Sigmoid colon (tissue), 4 donors: ENCODE measurements at regions not wholly inside any gene's neighbourhood (a gene's known extent, or its start where the extent isn't known, plus 50 kb on each side); places are given as distances from the start of the nearest gene placed in this dataset.
"Not testable (repeated sequence)": the region's sequence is repeated elsewhere in the genome, so short reads cannot be mapped to it uniquely, and the experiment has no call there.

Experiments
- CTCF ChIP-seq, 4 experiments: fragments of 450-650 bp in 3 of 4; fragments of 200-600 bp in 1 of 4; IDR thresholded peaks; one replicate each; pipeline ENCODE4 v1.5.1; 2016 to 2019; ENCODE audit warnings: antibody characterized with exemption in 4 of 4, mild to moderate bottlenecking in 3 of 4, moderate library complexity in 2 of 4
- POLR2A ChIP-seq, 2 donors: fragments of 450-650 bp; IDR thresholded peaks; one replicate each; pipeline ENCODE4 v1.6.1; 2016; ENCODE audit warnings: antibody characterized with exemption in 2 of 2, mild to moderate bottlenecking in 2 of 2, moderate library complexity in 2 of 2
- POLR2AphosphoS5 ChIP-seq, 4 donors: sonication (generic); formaldehyde crosslinking; IDR thresholded peaks; one replicate each; pipeline ENCODE4 v1.6.1; 2017; ENCODE audit warnings: antibody characterized with exemption in 4 of 4

GRCh38 chr5:50280461-50280860, 160.6 kb downstream of the EMB start:
- TF ChIP-seq POLR2AphosphoS5, POLR2A, CTCF (IDR thresholded peaks at IDR 0.05): not testable (repeated sequence)
